Osteoblast (primary cell): ENCODE measurements at regions not wholly inside any gene's neighbourhood (a gene's known extent, or its start where the extent isn't known, plus 50 kb on each side); places are given as distances from the start of the nearest gene placed in this dataset.
"Not testable (repeated sequence)": the region's sequence is repeated elsewhere in the genome, so short reads cannot be mapped to it uniquely, and the experiment has no call there.

ENCODE experiments used
- DNase-seq: peaks from one replicate; pipeline ENCODE4 v3.0.0; 2011; ENCODE audit warnings: low spot score, mixed read lengths; ENCODE audit not compliant: insufficient read length; ENCODE audit errors: missing footprints
- H2AFZ ChIP-seq: 2 replicates; pipeline ENCODE4 v1.6.0; 2011; ENCODE audit warnings: mild to moderate bottlenecking, low read length
- H3K27ac ChIP-seq: 2 replicates; pipeline ENCODE4 v1.5.1; 2011; ENCODE audit warnings: mild to moderate bottlenecking, low read depth, low read length, moderate library complexity
- H3K27me3 ChIP-seq: 2 replicates; pipeline ENCODE4 v1.6.0; 2012; ENCODE audit warnings: mild to moderate bottlenecking, control low read depth, inconsistent platforms, low read length, moderate library complexity; ENCODE audit not compliant: insufficient read depth
- H3K36me3 ChIP-seq: 2 replicates; pipeline ENCODE4 v1.5.1; 2011; ENCODE audit warnings: mild to moderate bottlenecking, low read length, control low read depth, moderate library complexity; ENCODE audit not compliant: insufficient read depth
- H3K4me1 ChIP-seq: 2 replicates; pipeline ENCODE4 v1.5.1; 2011; ENCODE audit warnings: mild to moderate bottlenecking, low read length, control low read depth, moderate library complexity; ENCODE audit not compliant: insufficient read depth
- H3K4me2 ChIP-seq: 2 replicates; pipeline ENCODE4 v1.6.0; 2011; ENCODE audit warnings: mild to moderate bottlenecking, low read length; ENCODE audit not compliant: insufficient read depth
- H3K4me3 ChIP-seq: fragments of 200-600 bp; sonication (generic); 3 replicates; pipeline ENCODE4 v1.5.1; 2012; ENCODE audit warnings: mild to moderate bottlenecking, low read length, inconsistent platforms; ENCODE audit not compliant: insufficient read depth
- H3K79me2 ChIP-seq: 2 replicates; pipeline ENCODE4 v1.6.0; 2012; ENCODE audit warnings: mild to moderate bottlenecking, low read length, control low read depth, inconsistent platforms; ENCODE audit not compliant: insufficient read depth
- H3K9me3 ChIP-seq: 2 replicates; pipeline ENCODE4 v1.5.1; 2011; ENCODE audit warnings: low read depth, low read length, control low read depth
- H4K20me1 ChIP-seq: 2 replicates; pipeline ENCODE4 v1.6.0; 2012; ENCODE audit warnings: mild to moderate bottlenecking, low read length, control low read depth; ENCODE audit not compliant: insufficient read depth
- CTCF ChIP-seq: IDR thresholded peaks from 2 replicates; pipeline ENCODE4 v1.5.1; 2011; ENCODE audit warnings: mild to moderate bottlenecking, low read depth, low read length, moderate library complexity; ENCODE audit errors: extremely low read depth

DNA sequence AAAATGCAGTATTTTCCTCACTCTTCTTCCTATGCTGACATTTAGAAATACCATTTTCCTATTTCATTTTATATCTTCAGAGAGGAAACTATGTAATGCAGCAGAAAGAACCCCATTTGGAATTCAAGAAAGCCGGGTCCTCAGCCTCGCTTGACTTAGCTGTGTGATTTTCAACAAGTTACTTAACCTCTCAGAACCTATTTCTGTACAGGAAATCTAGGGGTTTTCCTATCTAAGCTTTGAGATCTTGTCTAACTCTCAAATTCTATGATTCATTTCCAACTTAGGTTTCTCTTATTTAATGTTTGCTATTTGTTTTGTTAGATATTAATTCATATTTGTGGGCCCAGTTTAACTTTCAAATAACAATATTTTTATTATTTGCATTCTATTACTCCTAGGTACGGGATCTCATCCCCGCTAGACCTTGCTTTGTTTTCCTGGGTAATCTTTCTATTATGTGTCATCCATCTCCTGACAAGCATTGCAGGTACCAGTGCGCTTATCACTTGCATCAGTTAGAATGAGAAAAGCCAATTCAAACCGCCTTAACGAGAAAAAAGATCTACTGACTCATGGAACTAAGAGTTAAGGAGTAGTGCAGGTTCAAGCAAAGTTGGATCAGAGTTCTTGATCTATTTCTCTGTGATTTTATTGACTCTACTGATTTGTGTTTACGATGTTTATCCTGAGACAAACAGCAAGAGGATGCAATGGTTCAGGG lies 70.6 kb upstream of the BHLHE40 start:
- Histone ChIP-seq H4K20me1 (no peaks in the 10 kb centered on the region), H3K4me1 (peaks cover 3% of the 10 kb centered on the region), H3K36me3 (no peaks in the 10 kb centered on the region), H3K27me3 (no peaks in the 10 kb centered on the region), H3K4me3 (no peak overlapping the region), H3K4me2 (no peak overlapping the region), H3K79me2 (no peaks in the 10 kb centered on the region), H3K27ac (no peak overlapping the region), H3K9me3 (no peaks in the 10 kb centered on the region), H2AFZ (no peak overlapping the region)
- no peak for TF ChIP-seq CTCF
- no peak for DNase-seq

GRCh38 chr3:4914464-4914863 lies 64.8 kb upstream of the BHLHE40 start:
- Histone ChIP-seq H3K4me3 (no peak overlapping the region), H3K27me3 (no peaks in the 10 kb centered on the region), H2AFZ (no peak overlapping the region), H3K79me2 (no peaks in the 10 kb centered on the region), H3K9me3 (no peaks in the 10 kb centered on the region), H4K20me1 (no peaks in the 10 kb centered on the region), H3K4me1 (no peaks in the 10 kb centered on the region), H3K36me3 (no peaks in the 10 kb centered on the region), H3K4me2 (no peak overlapping the region), H3K27ac (no peak overlapping the region)
- peak; percentile 37 for DNase-seq
- TF ChIP-seq CTCF, result no peak

DNA sequence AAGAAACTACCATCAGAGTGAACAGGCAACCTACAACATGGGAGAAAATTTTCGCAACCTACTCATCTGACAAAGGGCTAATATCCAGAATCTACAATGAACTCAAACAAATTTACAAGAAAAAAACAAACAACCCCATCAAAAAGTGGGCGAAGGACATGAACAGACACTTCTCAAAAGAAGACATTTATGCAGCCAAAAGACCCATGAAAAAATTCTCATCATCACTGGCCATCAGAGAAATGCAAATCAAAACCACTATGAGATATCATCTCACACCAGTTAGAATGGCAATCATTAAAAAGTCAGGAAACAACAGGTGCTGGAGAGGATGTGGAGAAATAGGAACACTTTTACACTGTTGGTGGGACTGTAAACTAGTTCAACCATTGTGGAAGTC lies 57.6 kb upstream of the BHLHE40 start:
- H3K9me3 ChIP-seq, DNase-seq, H2AFZ ChIP-seq, H4K20me1 ChIP-seq, H3K4me1 ChIP-seq, H3K27ac ChIP-seq, H3K79me2 ChIP-seq, H3K36me3 ChIP-seq, H3K4me3 ChIP-seq, H3K4me2 ChIP-seq, H3K27me3 ChIP-seq: not testable (repeated sequence)

DNA sequence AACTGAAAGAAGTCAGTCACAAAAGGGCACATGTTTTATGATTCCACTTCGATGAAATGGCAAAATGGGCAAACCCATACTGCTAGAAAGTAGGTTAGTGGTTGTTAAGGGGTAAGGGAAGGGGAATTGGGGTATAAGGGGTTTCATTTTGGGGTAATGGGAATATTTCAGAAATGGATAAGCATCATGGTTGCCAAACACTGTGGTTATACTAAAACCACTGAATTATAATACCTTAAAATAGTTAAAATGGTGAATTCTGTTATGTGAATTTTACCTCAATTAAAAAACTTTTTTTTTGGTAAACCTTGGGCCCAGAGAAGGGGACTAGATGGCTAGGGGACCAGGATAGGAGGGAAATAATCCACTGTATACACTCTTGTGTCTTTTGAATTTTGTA lies 52.3 kb upstream of the BHLHE40 start:
- no peaks in the 10 kb centered on the region for H3K4me1 ChIP-seq
- TF ChIP-seq CTCF, result no peak
- no peaks in the 10 kb centered on the region for H4K20me1 ChIP-seq
- no peak for DNase-seq
- H3K9me3 ChIP-seq, result no peaks in the 10 kb centered on the region
- H3K27me3 ChIP-seq, result no peaks in the 10 kb centered on the region
- no peaks in the 10 kb centered on the region for H3K36me3 ChIP-seq
- no peak overlapping the region for H3K4me2 ChIP-seq
- no peak overlapping the region for H3K4me3 ChIP-seq
- no peak overlapping the region for H2AFZ ChIP-seq
- no peak overlapping the region for H3K27ac ChIP-seq
- no peaks in the 10 kb centered on the region for H3K79me2 ChIP-seq
